Limb (tissue), 2 donors: ENCODE measurements at regions not wholly inside any gene's neighbourhood (a gene's known extent, or its start where the extent isn't known, plus 50 kb on each side); places are given as distances from the start of the nearest gene placed in this dataset.
A peak's percentile ranks its signal among the peaks of the same experiment; 100 is the strongest.
"Not testable (repeated sequence)": the region's sequence is repeated elsewhere in the genome, so short reads cannot be mapped to it uniquely, and the experiment has no call there.

Experiments
- DNase-seq, 2 donors: peaks; one replicate each; pipeline ENCODE4 v3.0.0-alpha.2; 2016; ENCODE audit errors: extremely low spot score in 2 of 2

DNA sequence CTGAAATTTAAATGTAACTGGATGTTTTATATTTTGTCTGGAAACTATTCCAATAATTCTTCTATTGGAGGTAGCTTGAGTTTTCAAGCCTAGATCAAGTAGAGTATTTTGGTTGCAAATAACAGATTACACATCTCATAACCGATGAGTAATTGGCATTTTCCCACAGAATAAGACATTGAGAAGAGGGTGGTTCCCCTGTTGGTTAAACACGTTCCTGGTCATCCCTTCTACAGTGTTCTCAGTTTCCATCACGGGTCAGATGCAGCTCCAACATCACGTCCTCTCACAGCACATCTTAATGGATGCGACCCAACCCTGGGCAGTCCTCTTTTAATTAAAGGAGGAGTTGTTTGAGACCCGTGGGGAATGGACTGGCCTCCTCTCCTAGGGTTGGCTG, 149.0 kb upstream of the ZNF516 start:
- DNase-seq: no peak

DNA sequence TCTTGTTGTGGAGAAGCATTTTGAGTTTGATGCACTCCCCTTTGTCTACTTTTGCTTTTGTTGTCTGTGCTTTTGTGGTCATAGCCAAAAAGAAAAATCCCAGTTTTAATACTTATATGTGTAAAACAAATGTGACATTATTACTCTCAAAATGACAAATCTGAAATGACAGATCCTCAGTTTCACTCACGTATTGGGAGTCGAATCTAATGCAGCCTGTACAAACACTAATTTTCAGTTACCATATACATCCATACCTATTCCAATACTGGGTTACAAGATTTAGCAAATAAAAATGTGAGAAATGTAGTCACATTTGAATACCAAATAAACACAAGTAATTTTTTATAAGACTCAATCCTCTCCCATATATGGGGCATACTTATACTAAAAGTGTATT, 148.2 kb upstream of the ZNF516 start:
- no peak for DNase-seq

DNA sequence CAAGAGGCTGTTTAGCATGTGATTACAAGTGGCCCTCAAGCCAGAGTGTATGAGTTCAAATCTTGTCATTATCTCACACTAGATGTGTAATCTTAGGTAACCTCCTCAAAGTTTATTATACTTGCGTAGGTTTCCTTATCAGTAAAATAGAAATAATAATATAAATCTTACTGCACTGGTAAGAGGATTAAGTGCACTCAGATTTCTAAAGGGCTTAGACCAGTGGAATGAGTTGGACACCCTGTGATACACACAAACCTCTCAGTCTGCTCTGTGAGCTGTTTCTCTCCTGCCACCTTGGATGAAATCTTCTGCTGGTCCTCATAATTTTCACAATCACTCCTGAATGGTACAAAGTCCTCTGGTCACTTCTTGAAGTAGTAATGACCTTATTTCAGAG, 145.4 kb upstream of the ZNF516 start:
- no peak for DNase-seq

DNA sequence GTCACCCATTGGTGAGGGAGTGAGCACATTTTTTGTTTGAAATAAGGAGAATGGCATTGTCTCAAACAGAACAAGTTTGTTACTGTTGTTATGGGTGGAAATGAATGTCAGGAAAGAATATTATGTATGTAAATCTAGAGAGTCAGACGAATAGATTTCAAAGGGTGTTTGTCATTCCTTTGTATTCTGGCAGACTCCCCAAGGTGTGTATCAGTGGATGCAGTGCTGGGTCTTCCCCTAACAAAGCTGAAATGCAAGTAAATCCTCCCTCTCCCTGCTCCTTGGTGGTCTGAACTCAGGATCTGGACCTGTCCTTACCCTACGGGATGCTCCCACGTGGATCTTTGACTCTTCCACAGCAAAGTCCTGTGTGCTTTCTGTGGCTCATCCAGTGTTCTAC, 139.5 kb upstream of the ZNF516 start:
- no peak for DNase-seq

DNA sequence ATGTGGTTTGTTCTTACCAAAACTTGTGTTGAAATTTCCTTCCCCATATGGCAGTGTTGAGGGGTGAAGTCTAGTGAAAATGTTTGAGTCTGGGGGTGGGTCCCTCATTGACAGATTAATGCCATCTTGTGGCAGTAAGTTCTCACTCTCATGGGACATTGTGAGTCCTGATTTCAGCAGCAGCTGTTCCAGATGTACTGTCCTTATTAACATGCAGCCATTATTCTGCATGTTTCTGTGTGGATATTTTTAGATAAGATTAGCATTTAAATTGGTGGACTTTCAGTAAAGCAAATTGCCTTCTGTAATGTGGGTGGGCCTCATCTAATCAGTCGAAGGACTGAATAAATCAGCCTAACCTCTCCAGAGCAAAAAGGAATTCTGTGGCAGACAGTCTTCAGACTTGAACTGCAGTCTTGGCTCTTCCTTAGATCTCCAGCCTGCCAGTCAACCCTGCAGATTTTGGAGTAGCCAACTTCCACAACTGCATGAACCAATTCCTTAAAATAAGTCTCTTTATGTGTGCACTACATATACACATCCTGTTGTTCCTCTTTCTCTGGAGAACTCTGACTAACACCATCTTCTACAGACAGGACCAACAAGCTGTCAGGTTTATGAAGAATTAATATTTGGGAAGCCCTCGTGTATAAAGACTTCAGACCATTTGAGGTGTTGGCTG, 138.7 kb upstream of the ZNF516 start:
- no peak for DNase-seq

DNA sequence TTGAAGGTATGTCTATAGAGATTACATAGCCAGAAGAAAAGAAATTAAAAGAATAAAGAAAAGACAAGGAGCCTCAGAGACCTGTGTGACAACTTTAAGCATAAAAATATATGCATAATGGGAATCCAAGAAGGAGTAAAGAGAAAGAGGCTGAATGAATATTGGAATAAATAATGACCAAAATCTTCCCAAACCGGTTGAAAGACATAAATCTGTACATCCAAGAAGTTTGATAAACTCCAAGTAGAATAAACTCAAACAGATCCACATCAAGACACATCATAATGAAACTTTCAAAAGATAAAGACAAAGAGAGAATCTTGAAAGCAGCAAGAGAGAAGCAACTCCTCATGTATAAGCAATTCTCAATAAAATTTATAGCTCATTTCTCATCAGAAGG, 132.4 kb upstream of the ZNF516 start:
- DNase-seq: no peak

DNA sequence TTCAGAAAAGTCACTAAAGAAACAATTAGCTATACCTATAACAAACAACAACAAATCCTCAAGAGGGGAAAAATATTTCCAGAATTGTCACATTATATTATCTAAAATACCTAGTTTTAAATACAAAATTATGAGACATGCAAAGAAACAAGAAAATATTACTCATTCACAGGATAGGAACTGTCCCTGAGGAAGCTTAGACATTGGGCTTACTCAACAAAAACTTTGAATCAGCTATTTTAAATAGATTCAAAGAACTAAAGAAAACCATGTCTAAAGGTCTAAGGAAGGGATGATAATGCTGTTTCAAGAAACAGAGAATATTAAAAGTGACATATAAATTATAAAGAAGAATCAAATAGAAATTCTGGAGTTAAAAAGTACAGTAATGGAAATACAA, 131.9 kb upstream of the ZNF516 start:
- DNase-seq: no peak

DNA sequence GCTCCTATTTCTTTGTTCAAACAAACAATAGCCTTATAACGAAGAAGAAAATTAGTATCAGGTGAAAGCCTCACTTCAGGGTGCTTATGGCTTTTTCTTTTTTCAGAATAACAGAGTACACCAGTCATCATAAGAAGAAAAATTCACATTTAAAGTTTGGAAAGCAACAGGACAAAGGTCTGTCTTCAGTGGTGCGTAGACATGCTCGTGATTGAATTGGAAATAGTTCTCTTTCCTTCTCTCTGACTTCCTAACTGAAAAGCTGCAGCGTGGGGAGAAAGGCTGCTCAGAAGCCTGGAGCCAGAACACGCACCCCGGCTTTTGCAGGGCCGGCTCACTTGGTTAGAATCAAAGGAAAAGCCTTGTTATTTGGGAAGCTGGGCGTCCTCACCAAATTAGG, 127.6 kb upstream of the ZNF516 start:
- DNase-seq: no peak

DNA sequence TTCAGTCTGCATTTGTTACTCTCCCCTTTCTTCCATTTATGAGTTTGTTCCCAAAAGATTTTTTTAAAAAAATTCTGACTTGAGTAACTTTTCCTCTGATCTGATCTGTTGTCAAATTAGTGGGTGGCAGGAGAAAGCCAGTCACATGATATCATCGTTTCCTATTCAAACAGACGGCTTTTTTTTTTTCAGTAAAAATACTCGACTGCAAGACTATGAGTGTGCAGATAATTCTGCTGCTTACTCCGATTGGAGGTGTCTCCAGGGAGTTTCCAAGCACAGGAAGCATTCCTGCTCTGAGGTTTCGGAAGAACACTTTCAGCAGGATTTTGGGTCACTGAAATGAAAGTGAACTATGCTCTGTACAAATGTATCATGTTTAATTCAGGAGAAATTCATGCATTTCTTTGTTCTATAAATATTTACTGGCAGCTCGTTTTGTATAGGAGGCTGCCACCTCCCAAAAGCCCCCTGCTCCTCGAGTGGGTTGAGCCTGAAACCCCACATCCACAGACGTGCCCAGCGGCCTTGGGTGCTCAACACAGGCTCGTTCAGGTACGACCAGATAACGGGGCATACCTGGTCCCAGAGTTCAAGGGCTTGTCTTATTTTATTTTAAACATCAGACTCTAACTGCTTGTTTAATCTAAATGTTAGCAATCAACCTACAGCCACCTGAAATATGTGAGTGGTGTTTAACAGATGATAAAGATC, 126.9 kb upstream of the ZNF516 start:
- no peak for DNase-seq

DNA sequence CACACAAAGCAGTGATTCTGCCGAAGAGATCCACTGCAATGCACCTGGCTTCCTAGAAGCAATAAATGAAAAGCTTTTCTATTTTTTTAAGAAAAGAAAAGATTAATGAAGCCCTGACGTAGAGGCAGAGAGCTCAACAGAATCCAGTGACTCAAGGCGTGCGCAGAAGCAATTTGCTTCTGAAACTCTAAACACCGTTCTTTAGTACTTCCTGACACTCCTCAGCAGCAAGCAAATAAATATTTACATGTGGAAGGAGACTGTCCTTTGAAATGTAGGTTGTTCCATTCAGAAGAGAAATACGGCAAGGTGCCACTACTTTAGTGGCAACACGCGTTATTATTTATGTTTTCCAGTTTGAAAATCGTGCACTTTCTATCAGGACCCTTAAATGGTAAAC, 126.2 kb upstream of the ZNF516 start:
- DNase-seq: no peak

DNA sequence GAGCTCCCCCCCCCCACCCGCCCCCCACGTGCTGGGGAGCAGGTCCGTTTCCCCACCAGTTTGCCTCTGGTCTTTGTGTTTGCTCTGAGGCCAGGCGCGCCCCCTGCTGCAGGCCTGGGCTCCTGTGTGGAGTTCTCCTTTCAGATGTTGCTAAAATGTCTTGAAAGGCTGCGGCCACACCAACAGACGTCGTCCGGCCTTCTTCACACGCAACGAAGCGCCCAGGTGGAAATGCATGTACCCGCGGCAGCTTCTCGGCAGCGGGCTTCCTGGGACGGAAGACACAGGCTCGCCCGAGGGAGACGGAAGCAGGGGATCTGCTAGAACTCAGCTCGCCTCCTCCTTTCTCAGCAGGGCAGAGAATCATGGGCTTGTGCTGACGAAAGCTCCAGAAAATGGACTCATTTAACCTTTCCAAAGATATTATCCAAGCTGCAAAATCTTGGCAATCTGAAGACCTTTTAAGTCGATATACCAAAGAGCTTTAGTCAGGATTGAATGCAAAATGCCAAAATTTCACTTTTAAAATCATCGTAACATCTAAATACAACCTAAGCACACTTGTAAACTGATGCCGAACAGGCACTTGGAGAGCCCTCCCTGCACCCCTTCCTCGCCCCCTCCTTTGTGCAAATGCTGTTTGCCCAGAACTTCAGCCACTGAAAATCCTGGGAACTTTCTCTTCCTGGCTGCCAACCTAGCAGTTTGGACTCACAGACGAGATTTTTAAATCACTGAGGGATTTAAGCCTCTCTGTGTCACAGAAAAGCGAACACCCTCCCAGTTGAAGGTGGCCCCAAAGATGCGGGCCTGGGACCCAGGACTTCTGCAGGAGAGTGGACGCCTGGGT, 125.5 kb upstream of the ZNF516 start:
- DNase-seq: peak; percentile 77 to 90

DNA sequence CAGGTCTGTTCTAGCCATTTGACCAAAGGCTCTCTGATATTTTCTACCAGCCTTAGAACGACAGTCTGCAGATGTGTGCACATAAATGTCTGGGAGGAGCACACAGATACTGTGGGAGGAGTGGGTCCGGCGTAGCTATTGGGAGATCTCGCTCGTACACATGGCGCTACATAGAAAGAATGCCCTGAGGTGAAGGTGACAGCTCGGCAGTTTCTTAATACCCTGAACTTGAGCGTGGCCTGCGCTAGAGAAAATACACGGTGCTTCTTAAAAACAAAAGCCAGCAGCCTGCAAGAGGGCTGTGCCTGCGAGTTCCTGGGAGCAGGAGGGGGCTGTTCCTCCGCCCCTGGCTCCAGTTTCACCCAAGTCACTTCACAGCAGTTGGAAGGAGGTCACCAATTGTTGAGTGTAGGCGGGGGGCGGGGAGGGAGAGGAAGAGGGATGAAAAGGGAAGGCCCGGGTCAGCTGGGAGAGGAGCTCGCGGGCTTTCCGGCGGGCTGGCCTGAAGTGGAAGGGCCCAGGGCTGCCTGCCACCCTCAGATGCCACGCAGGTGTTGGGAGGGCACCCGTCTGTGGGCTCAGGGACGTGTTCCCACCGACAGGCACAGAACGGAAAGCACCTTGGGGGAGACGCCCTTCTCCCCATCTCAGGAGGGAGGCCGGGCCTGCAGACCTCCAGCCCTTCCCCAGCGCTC, 124.7 kb upstream of the ZNF516 start:
- DNase-seq: peak; percentile 61 to 81

DNA sequence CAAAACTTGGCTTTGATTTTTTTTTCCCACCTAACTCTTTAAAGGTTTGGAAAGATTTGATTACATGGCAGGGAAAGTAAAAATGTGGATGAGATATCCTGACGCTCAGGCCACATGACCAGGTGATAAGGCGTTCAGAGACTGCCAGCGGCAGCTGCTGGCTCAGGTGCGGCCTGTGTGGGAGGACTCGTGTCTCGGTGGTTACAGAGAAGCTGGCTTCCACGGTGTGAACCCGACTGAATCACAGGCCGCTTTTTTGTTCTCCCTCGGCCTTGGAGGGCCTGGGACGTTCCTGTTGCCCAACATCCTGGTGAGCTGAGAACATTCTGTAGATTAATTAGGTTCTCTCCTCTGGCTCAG, 124.2 kb upstream of the ZNF516 start:
- DNase-seq: peak in 1 of 2 donors; percentile 53

DNA sequence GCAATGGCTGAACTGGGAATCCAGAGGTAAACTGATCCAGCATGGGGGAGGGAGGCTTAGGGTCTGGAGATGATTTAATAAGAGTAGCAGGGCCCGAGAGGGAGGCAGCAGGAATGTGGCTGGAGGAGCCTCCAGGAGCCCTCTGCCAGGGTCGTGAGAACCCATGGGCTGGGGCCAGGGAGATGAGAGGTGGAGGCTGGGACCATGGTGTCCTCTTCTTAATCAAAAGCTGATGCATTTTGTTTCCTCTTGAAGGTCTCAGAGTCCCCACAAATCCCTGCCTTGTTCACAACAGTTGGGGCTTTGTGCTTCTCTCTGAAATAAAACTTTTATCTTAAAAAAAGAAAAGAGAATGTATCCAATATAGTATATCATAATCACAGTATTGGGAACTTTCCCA, 123.7 kb upstream of the ZNF516 start:
- DNase-seq: no peak

DNA sequence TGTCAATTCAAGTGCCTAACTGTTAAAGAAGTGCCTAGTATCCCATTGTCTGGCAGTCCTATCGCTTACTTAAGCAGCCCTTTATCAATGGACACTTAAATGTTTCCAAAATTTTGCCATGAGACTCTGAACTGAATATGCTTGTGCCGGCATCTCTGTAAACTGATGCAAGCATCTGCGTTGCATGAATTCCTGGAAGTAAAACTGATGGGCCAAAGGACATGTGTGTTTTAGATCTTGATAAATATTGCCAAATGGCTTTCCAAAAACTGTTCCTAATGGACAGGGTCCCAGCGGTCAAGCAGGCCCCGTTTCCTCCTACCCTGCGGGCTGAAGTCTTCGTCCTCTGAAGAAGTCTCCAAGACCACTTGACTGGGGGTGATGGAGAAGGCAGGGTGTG, 121.3 kb upstream of the ZNF516 start:
- no peak for DNase-seq

DNA sequence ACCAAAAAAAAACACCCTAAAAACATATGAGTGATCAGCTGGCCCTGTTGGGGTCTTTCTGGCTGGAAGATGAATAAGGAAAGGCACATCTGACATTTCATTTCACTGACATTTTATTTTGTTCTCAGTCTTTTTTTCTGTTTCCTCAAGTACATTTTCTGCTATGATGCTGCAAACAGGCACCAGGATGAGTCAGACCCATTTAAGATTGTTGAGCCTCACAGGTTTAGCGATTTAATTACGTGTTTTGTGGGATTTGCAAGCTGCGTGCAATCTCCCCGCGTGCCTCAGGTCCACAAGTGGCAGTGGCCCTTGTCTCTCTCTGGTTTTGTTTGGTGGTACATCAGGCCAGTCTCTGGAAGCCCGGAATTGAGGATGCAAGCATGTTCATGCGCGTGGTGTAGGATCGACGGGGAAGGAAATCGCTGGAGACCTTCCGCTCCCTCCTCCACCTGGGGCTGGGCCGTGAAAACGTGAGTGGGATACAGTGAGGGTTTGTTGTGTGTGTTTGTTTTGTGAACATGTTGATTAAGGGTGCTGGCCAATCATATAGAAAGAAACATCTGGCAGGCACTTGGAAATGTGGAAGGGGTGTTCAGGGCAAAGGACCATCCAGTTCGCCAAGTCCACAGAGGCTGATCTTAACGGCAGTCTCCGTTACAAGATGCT, 120.2 kb upstream of the ZNF516 start:
- DNase-seq: no peak

DNA sequence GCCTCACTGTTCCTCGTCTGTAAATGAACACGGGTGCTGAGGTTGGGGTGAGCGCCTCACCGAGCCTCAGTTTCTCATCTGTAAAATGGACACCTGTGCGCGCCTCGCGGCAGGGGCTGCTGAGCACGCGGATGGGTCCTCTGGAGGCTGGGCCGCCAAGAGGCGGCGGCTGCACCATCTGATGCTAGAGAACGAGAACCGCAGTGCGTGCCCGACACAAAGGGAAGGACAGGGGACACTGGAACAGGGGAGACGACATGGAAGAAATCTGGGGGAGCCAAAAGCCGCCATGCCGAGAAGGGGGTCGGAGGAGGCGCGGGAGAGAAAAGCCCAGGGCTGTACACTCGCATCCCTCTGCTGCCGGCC, 118.7 kb upstream of the ZNF516 start:
- no peak for DNase-seq

DNA sequence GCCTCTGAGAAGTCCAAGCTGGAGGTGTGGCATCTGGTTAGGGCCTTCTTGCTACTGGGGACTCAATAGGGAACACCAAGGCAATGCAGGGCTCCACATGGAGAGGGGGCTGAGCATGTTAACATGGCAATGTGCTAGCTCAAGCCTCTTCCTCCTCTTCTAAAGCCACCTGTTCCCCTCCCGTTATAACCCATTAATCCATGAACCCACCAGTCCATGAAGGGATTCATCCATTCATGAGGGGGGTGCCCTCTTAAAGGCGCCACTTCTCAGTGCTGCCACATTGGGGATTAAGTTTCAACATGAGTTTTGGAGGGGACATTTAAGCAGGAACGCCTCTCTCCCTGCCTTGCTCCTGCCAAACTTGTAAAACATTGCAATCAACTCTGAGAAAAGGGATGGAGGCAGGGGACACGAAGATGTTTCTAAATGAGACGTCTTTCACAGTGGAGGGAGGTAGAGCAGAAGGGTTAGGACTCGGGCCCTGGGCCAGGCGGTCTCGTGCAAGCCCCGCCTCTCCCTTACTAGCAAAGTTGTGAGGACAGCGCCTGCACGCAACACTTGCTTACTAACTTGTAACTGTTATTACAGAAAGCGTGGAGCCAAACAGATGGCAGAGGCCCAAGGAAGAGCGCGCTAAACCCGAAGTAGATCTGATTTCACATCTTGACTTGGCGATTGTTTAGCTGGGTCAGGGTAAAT, 118.2 kb upstream of the ZNF516 start:
- peak in 1 of 2 donors; percentile 27 for DNase-seq

DNA sequence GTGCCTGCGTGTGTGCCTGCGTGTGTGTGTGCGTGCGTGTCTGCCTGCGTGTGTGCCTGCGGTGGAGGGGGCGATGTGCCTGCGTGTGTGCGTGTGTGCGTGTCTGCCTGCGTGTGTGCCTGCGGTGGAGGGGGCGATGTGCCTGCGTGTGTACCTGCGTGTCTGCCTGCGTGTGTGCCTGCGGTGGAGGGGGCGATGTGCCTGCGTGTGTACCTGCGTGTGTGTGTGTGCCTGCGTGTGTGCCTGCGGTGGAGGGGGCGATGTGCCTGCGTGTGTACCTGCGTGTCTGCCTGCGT, 116.7 kb upstream of the ZNF516 start:
- DNase-seq: not testable (repeated sequence)

DNA sequence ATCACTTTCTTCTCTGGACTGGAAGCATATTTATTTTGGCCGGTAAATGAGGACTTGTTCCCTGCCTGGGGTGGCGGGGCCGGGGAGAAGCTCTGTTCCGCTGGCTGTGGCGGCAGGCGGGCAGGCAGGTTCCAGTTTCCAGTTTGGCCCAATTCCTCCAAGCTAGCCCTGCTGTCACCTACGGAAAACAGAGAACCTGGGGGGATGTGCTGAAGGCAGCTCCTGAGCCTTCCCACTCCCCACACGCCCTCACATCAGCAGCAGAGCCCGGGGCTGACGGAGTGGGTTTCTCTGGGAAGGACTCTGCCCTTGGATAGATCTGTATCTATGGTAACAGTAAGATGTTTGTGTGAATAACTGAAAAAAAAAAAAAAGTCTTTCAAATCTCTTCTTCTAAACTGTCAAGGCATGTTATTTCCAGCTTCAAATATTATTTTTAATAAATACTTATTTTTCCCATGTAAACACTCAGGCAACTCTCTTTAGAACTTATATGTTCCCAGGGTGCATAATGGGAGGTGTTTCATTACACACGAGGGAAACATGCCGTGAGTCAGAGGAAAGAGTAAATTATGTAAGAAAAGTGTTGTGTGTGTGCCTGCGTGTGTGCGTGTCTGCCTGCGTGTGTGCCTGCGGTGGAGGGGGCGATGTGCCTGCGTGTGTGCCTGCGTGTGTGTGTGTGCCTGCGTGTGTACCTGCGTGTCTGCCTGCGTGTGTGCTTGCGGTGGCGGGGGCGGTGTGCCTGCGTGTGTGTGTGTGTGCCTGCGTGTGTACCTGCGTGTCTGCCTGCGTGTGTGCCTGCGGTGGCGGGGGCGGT, 116.1 kb upstream of the ZNF516 start:
- DNase-seq: peak; percentile 52 to 73
